GM23248 (cell line): ENCODE measurements at regions not wholly inside any gene's neighbourhood (a gene's known extent, or its start where the extent isn't known, plus 50 kb on each side); places are given as distances from the start of the nearest gene placed in this dataset.

Source experiments
- EZH2 ChIP-seq: fragments of 200-600 bp; sonication (generic); IDR thresholded peaks from 2 replicates; pipeline ENCODE4 v1.6.1; 2018; ENCODE audit warnings: antibody characterized with exemption, mild to moderate bottlenecking; ENCODE audit not compliant: insufficient read depth, poor library complexity, severe bottlenecking
- EZH2phosphoT487 ChIP-seq: fragments of 200-600 bp; sonication (generic); IDR thresholded peaks from 2 replicates; pipeline ENCODE4 v1.6.1; 2018; ENCODE audit warnings: antibody characterized with exemption, moderate library complexity, mild to moderate bottlenecking, low read depth; ENCODE audit not compliant: insufficient read depth

- TF ChIP-seq EZH2 (no peak), EZH2phosphoT487 (no peak)
Observed at GRCh38 chr7:113405296-113406056, 287.1 kb upstream of the SMIM30 start.
